D721Med (cell line): ENCODE measurements at regions not wholly inside any gene's neighbourhood (a gene's known extent, or its start where the extent isn't known, plus 50 kb on each side); places are given as distances from the start of the nearest gene placed in this dataset.

Experiments used
- DNase-seq: peaks from one replicate; pipeline ENCODE4 v3.0.0; 2011; ENCODE audit warnings: low spot score; ENCODE audit not compliant: insufficient read length
- FAIRE-seq: peaks from 2 replicates; lab custom pipeline; 2011; peaks lifted over from hg19 to GRCh38; lab: Jason Lieb, UNC
- TF ChIP-seq, protein P1 (sequence below): IDR thresholded peaks from 2 replicates; pipeline ENCODE4 v1.5.1; 2012; ENCODE audit warnings: mild to moderate bottlenecking, control low read depth; ENCODE audit not compliant: insufficient read depth; ENCODE audit errors: missing control alignments

DNA sequence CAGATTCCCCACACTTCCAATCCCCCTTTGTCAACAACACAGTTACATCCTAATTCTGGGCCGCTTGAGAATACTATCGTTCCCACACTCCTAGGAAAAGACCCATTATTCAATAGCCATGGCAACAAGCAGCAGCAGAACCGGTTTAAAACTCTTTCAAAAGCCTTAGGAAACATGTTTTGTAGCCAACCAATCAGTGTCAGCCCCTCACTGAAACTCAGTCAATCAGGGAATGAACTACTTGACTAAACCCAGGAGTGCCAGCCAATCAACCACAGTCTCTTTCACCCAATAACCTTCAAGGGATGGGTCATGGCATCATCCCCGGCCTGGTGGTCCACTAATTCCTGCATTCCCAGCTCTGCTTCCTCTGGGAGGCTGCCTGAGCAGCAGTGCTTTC, 204.8 kb upstream of the HS6ST1 start:
- FAIRE-seq = no peak
- TF ChIP-seq, protein P1, sequence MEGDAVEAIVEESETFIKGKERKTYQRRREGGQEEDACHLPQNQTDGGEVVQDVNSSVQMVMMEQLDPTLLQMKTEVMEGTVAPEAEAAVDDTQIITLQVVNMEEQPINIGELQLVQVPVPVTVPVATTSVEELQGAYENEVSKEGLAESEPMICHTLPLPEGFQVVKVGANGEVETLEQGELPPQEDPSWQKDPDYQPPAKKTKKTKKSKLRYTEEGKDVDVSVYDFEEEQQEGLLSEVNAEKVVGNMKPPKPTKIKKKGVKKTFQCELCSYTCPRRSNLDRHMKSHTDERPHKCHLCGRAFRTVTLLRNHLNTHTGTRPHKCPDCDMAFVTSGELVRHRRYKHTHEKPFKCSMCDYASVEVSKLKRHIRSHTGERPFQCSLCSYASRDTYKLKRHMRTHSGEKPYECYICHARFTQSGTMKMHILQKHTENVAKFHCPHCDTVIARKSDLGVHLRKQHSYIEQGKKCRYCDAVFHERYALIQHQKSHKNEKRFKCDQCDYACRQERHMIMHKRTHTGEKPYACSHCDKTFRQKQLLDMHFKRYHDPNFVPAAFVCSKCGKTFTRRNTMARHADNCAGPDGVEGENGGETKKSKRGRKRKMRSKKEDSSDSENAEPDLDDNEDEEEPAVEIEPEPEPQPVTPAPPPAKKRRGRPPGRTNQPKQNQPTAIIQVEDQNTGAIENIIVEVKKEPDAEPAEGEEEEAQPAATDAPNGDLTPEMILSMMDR = no peak
- no peak for DNase-seq

DNA sequence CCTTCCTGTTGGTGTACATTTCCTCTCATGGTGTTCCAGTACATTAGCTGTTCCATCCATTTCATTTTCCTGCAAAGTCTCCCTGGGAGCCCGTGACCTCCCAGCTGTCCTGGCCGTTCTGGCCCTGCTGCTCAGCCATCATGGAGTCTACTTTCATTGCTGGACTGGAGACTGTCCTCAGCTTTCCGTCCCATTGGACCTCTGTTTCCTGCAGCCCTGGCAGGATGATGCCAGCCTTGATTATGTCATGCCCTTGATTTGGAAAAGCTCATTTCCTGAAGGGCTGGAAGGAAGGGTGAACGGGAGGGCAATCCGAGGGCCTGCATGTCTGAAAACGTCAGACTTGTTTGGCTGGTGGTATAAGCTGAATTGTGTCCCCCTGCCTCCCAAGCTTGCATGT, 205.5 kb upstream of the HS6ST1 start:
- DNase-seq (no peak), FAIRE-seq (no peak)

DNA sequence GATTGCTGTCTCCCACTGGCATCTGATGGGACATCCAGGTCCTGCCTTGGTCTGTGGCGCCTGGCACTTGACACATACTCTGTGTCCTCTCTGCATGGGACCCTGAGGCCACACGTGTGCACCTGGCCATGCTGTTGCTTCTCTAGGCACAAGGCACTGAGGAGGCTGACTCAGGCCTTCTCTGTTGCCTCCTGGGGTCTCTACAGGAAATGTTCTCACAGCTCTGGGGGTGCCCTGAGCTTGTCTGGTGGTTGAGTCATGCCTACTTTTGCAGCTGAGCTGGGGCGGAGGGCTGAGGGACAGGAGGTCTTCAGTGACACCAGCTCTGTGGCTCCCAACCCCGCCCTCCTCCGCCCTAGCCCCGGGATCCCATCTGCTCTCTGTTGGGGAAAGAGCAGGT, 207.0 kb upstream of the HS6ST1 start:
- DNase-seq = no peak
- TF ChIP-seq, protein P1 = no peak
- no peak for FAIRE-seq

More for the DNA sequence above, 205.5 kb upstream of the HS6ST1 start:
- TF ChIP-seq, protein P1 = no peak

DNA sequence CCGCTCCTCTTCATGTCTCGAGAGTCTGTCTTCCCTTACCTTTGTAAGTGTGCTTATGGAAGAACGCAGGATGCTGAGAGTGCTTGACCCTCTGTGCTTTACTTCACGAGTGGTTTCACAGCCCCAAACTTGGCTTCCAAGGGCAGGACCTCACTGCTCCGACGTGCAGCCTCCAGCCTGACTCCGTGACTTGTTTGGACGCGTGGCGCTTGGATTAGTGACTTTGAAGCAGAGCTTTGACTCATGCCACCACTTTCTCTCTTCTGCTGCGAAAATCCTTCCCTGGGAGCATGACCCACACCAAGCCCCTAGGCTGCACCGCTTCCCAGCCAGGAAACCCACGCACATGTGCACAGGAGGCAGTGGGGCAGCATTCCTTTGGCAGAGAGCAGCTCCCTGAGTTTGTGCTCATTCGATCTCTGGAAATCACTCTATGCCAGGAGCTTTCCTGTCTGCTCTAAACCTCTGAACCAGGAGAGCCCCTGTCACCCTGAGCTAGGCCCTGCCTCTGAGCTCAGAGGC, 207.8 kb upstream of the HS6ST1 start:
- FAIRE-seq (no peak), DNase-seq (no peak)
- TF ChIP-seq, protein P1 = no peak

DNA sequence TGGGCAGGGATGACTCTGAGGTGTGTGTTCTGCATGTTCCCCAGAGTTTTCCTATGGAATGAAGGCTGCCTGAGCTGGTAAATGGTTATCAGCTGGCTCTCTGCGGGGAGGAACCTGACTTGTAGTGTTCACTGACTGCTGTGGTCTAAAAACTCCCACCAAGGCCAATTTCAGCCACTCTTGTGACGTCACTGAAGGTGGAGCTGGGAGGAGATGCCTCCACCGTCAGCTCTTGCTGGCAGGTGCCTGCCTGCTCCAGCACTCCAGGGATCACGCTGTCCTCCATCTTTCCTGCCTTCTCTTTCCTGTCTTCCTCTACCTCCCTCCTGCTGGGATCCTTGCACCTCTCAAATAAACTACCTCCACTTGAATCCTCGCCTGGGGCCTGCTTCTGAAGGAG, 209.5 kb upstream of the HS6ST1 start:
- TF ChIP-seq, protein P1 = no peak
- DNase-seq = no peak
- no peak for FAIRE-seq

DNA sequence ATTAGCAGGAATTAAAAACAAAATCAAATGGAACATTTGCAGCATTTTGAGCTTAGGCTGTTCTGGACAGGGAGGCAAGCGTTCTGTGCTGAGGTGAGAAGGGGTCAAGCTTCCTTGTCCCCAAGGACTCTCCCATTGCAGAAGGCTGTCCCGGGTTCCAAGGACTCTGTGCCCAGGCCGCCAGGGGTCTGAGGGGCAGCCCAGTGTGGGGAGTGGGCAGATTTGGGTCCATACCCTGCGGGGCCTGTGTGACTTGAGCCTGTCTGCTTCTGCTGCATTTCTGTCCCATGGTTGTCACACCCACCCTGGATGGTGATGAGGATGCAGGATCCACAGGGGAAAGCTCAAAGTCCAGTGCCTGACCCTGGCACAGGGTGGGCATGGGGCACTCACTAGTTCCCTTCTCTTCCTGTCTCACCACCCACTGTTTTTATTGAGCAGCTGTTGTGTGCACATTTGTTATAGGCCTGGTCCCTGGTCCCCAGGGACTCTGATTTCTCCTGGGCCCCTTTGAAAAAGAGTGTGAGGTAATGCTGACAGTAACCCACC, 211.4 kb upstream of the HS6ST1 start:
- DNase-seq (no peak), FAIRE-seq (no peak)
- TF ChIP-seq, protein P1 = no peak

DNA sequence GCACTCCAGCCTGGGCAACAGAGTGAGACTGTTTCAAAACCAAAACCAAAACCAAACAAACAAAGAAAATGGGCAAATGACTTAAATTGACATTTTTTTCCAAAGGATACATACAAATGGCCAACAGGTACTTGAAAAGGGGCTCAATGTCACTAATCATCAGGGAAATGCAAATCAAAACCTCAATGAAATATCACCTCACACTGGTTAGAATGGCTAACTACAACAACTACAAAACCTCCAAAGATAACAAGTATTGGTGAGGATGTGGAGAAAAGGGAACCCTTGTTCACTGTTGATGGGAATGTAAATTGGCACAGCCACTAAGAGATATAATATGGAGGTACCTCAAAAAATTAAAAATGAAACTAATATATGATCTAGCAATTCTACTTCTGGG, 213.2 kb upstream of the HS6ST1 start:
- no peak for FAIRE-seq
- DNase-seq = no peak
- TF ChIP-seq, protein P1 = peak; percentile 11
